A549 (cell line): ENCODE measurements at regions not wholly inside any gene's neighbourhood (a gene's known extent, or its start where the extent isn't known, plus 50 kb on each side); places are given as distances from the start of the nearest gene placed in this dataset.

Source experiments
- ATAC-seq, 2 experiments: fragments of 200-7000 bp in 1 of 2; fragments of >200 bp in 1 of 2; cut with Nextera tagmentation in 1 of 2; cut with Tn5 transposase in 1 of 2; 3 replicates each; pipeline versions ENCODE4 v1.8.0 to v1.9.1; 2018 to 2020; ENCODE audit warnings: mild to moderate bottlenecking in 1 of 2, moderate library complexity in 1 of 2
- CTCF ChIA-PET: fragments of 300-600 bp; sonication (Branson Sonifier 250); formaldehyde crosslinking; extraction: SDS; loops from one replicate; lab custom pipeline; 2021; ENCODE audit warnings: antibody characterized with exemption, inconsistent platforms; lab: Yijun Ruan, JAX
- POLR2A ChIA-PET: fragments of 350-600 bp; formaldehyde crosslinking; extraction: SDS; loops from one replicate; lab custom pipeline; 2021; ENCODE audit warnings: antibody characterized with exemption, inconsistent platforms; lab: Yijun Ruan, JAX
- DNase-seq, 2 experiments: peaks; one replicate each; pipeline versions ENCODE4 v3.0.0 to v3.0.0-alpha.2; 2011 to 2016; ENCODE audit warnings: low read depth in 1 of 2, low spot score in 1 of 2
- FAIRE-seq: peaks from 2 replicates; lab custom pipeline; 2011; peaks lifted over from hg19 to GRCh38; lab: Jason Lieb, UNC
- H3K27ac ChIP-seq, 2 experiments: fragments of >200 bp; sonication (Bioruptor Twin); formaldehyde crosslinking; 3 replicates each; pipeline ENCODE4 v1.5.1; 2016 to 2017
- H3K4me1 ChIP-seq: fragments of >200 bp; sonication (Bioruptor Twin); formaldehyde crosslinking; 3 replicates; pipeline ENCODE4 v1.6.1; 2016
- H3K4me2 ChIP-seq: fragments of >200 bp; sonication (Bioruptor Twin); formaldehyde crosslinking; 3 replicates; pipeline ENCODE4 v1.6.1; 2016
- H3K4me3 ChIP-seq: fragments of >200 bp; sonication (Bioruptor Twin); formaldehyde crosslinking; 3 replicates; pipeline ENCODE4 v1.5.1; 2016
- H3K9me3 ChIP-seq: fragments of >200 bp; sonication (Bioruptor Twin); formaldehyde crosslinking; 3 replicates; pipeline ENCODE4 v1.6.1; 2016
- BHLHE40 ChIP-seq: IDR thresholded peaks from 2 replicates; pipeline ENCODE4 v1.6.1; 2012; ENCODE audit warnings: low read depth, low read length, inconsistent platforms
- CBX2 ChIP-seq: fragments of 200-600 bp; sonication (generic); IDR thresholded peaks from 2 replicates; pipeline ENCODE4 v1.6.1; 2016; ENCODE audit warnings: low read depth, mild to moderate bottlenecking, borderline replicate concordance
- CEBPB ChIP-seq, 2 experiments: fragments of >200 bp in 1 of 2; sonication (Bioruptor Twin) in 1 of 2; formaldehyde crosslinking in 1 of 2; IDR thresholded peaks; 2 replicates each; pipeline ENCODE4 v1.6.1; 2012 to 2016
- CHD4 ChIP-seq: fragments of 200-600 bp; sonication (generic); IDR thresholded peaks from 2 replicates; pipeline ENCODE4 v1.6.1; 2016; ENCODE audit warnings: antibody characterized with exemption, mild to moderate bottlenecking, borderline replicate concordance
- EHF ChIP-seq: fragments of 250-450 bp; sonication (Bioruptor Pico); IDR thresholded peaks from 2 replicates; pipeline ENCODE4 v1.5.0; 2020; ENCODE audit warnings: mild to moderate bottlenecking
- EHMT2 ChIP-seq: fragments of 200-600 bp; sonication (generic); IDR thresholded peaks from 2 replicates; pipeline ENCODE4 v1.6.1; 2016; ENCODE audit warnings: antibody characterized with exemption, low read depth, mild to moderate bottlenecking, moderate library complexity
- ESRRA ChIP-seq: fragments of 150-350 bp; IDR thresholded peaks from 2 replicates; pipeline ENCODE4 v1.6.1; 2014; ENCODE audit warnings: mild to moderate bottlenecking, low read length, borderline replicate concordance
- FOXS1 ChIP-seq: fragments of 250-450 bp; sonication (Bioruptor Pico); IDR thresholded peaks from 2 replicates; pipeline ENCODE4 v1.5.0; 2020; ENCODE audit warnings: mild to moderate bottlenecking, moderate library complexity
- GATA3 ChIP-seq: IDR thresholded peaks from 2 replicates; pipeline ENCODE4 v1.6.1; 2012; ENCODE audit warnings: borderline replicate concordance
- HDAC2 ChIP-seq: fragments of 200-600 bp; sonication (generic); IDR thresholded peaks from 2 replicates; pipeline ENCODE4 v1.6.1; 2016
- HOXA7 ChIP-seq: fragments of 250-450 bp; sonication (Bioruptor Pico); IDR thresholded peaks from 2 replicates; pipeline ENCODE4 v1.5.0; 2020; ENCODE audit warnings: mild to moderate bottlenecking, moderate library complexity
- HOXB5 ChIP-seq: fragments of 250-450 bp; sonication (Bioruptor Pico); IDR thresholded peaks from 2 replicates; pipeline ENCODE4 v1.5.0; 2020; ENCODE audit warnings: mild to moderate bottlenecking, moderate library complexity
- KDM1A ChIP-seq: fragments of 200-600 bp; sonication (generic); IDR thresholded peaks from 2 replicates; pipeline ENCODE4 v1.6.1; 2016; ENCODE audit warnings: low read depth, mild to moderate bottlenecking
- KDM5A ChIP-seq: fragments of 200-600 bp; sonication (generic); IDR thresholded peaks from 2 replicates; pipeline ENCODE4 v1.6.1; 2016; ENCODE audit warnings: antibody characterized with exemption, mild to moderate bottlenecking
- MAFK ChIP-seq: fragments of 450-650 bp; IDR thresholded peaks from 2 replicates; pipeline ENCODE4 v1.6.1; 2014; ENCODE audit not compliant: partially characterized antibody
- MYC ChIP-seq: IDR thresholded peaks from 2 replicates; pipeline ENCODE4 v1.6.1; 2012; ENCODE audit warnings: mild to moderate bottlenecking, inconsistent platforms, low read length, improper control_type of control experiment, borderline replicate concordance
- NPAS2 ChIP-seq: fragments of 250-450 bp; sonication (Bioruptor Pico); IDR thresholded peaks from 2 replicates; pipeline ENCODE4 v1.8.0; 2022; ENCODE audit warnings: mild to moderate bottlenecking, moderate library complexity, borderline replicate concordance
- NR3C1 ChIP-seq: fragments of >200 bp; sonication (Bioruptor Twin); formaldehyde crosslinking; IDR thresholded peaks from 3 replicates; pipeline ENCODE4 v1.6.1; 2017
- RAD21 ChIP-seq, 2 experiments: fragments of >200 bp in 1 of 2; sonication (Bioruptor Twin) in 1 of 2; formaldehyde crosslinking in 1 of 2; IDR thresholded peaks in 1 of 2; conservative IDR thresholded peaks in 1 of 2; 2 replicates in 1 of 2; 3 replicates in 1 of 2; pipeline ENCODE4 v1.6.1; 2012 to 2018; ENCODE audit warnings: inconsistent platforms in 1 of 2
- RARB ChIP-seq: fragments of 250-450 bp; sonication (Bioruptor Pico); IDR thresholded peaks from 2 replicates; pipeline ENCODE4 v1.8.0; 2021; ENCODE audit warnings: mild to moderate bottlenecking, moderate library complexity
- RCOR1 ChIP-seq: fragments of 150-350 bp; IDR thresholded peaks from 2 replicates; pipeline ENCODE4 v1.6.1; 2014; ENCODE audit warnings: antibody characterized with exemption, low read length, low read depth
- TP53 ChIP-seq: fragments of 250-450 bp; sonication (Bioruptor Pico); IDR thresholded peaks from 2 replicates; pipeline ENCODE4 v1.5.0; 2021; ENCODE audit warnings: mild to moderate bottlenecking, moderate library complexity
- ZFP36 ChIP-seq: fragments of 450-650 bp; IDR thresholded peaks from 2 replicates; pipeline ENCODE4 v1.6.1; 2014; ENCODE audit warnings: borderline replicate concordance; ENCODE audit not compliant: partially characterized antibody
- ZNF302 ChIP-seq: fragments of 250-450 bp; sonication (Bioruptor Pico); IDR thresholded peaks from 2 replicates; pipeline ENCODE4 v1.9.0; 2021; ENCODE audit warnings: inconsistent platforms, mild to moderate bottlenecking, moderate library complexity
- WGBS: methylation state at CpG from one replicate; pipeline ENCODE4 v1.1.6; 2017; ENCODE audit errors: missing lambda C conversion rate; 5-methylcytosine and 5-hydroxymethylcytosine counted together
- TF ChIP-seq, protein P1 (sequence below): fragments of >200 bp; sonication (Bioruptor Twin); formaldehyde crosslinking; IDR thresholded peaks from 3 replicates; pipeline ENCODE4 v1.6.1; 2016
- TF ChIP-seq, protein P2 (sequence below): fragments of 200-600 bp; sonication (generic); IDR thresholded peaks from 2 replicates; pipeline ENCODE4 v1.6.1; 2016; ENCODE audit warnings: antibody characterized with exemption, mild to moderate bottlenecking, moderate library complexity

DNA sequence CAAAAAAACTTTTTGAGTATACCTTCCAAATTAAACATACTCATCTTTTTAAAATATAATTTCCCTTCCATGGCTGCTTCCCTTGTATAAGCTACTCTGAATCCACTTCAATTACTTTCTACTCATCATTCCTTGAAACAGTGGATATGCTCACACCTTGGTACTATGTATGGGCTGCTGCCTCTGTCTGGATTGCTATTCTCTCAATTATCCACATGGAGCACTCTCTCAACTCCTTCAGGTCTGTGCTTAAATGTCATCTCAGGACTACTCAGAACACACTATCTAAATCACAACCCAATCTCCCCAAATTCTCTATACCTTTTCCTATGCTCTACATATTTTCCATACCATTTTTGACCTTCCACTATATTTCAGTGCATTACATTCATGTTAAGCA, 898.9 kb upstream of the EPHA5 start:
- H3K27ac ChIP-seq, result peak overlapping the region in 1 of 2 experiments; percentile 53; a peak in 1 of 6 replicates
- DNase-seq, result no peak
- TF ChIP-seq EHF (no peak), HDAC2 (no peak), HOXB5 (CRISPR knock-in tag) (no peak), EHMT2 (no peak), ZFP36 (no peak), NR3C1 (no peak), ZNF302 (CRISPR knock-in tag) (no peak), MYC (no peak), KDM5A (no peak), FOXS1 (CRISPR knock-in tag) (no peak), NPAS2 (CRISPR knock-in tag) (no peak), CBX2 (no peak), RARB (no peak)
- TF ChIP-seq, protein P1, sequence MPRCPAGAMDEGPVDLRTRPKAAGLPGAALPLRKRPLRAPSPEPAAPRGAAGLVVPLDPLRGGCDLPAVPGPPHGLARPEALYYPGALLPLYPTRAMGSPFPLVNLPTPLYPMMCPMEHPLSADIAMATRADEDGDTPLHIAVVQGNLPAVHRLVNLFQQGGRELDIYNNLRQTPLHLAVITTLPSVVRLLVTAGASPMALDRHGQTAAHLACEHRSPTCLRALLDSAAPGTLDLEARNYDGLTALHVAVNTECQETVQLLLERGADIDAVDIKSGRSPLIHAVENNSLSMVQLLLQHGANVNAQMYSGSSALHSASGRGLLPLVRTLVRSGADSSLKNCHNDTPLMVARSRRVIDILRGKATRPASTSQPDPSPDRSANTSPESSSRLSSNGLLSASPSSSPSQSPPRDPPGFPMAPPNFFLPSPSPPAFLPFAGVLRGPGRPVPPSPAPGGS, result no peak
- no peaks in the 10 kb centered on the region for H3K9me3 ChIP-seq
- CTCF ChIA-PET, result no interaction called here
- no peak for FAIRE-seq
- H3K4me2 ChIP-seq, result no peak overlapping the region
- POLR2A ChIA-PET, result no interaction called here
- no peak for ATAC-seq
- H3K4me3 ChIP-seq, result no peak overlapping the region
- peaks cover 40% of the 10 kb centered on the region for H3K4me1 ChIP-seq

DNA sequence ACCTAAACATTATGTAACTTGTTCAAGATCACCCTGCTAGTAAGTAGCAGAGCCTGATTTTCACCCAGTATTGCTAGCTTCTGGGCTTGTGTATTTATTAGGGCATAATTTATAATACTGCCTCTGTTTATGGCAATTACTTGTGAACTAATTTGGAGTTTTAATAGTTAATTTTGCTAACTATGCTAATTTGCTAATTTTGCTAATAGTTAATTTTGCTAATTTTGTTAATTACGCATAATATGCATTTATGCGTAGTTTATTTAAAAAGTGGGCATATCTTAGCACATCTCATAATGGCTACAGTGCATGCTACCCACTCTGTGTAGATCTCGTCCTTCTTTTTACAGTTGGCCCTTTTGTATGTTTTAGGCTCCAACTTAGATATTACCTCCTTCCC, 898.1 kb upstream of the EPHA5 start:
- Histone ChIP-seq H3K4me1 (peaks cover 39% of the 10 kb centered on the region), H3K4me2 (no peak overlapping the region), H3K4me3 (no peak overlapping the region), H3K27ac (peak overlapping the region in 1 of 2 experiments; percentile 60; a peak in 1 of 6 replicates), H3K9me3 (no peaks in the 10 kb centered on the region)
- no peak for TF ChIP-seq ESRRA
- TF ChIP-seq MAFK, result peak; percentile 57
- ChIA-PET CTCF (no interaction called here), POLR2A (no interaction called here)
- ATAC-seq (no peak), FAIRE-seq (no peak), DNase-seq (no peak)
- WGBS, result 93% methylated on average over 3 of the region's 3 CpGs

DNA sequence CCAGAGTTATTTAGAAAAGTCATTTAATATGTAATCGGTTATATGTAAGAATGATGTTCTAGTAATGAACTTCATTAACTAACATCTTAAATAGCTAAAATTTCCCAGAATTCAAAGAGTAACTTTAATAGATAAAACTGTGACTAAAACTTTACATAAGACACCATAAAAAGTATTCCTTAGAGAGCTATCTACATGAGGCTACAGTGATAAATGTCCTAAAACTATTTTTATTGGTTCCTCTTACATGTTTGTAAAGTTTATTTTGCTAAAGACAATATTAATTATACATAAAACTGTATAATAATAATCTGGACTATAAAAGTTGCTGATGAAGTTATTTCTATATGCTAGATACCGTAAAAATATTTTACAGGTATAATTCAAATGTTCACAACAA, 897.7 kb upstream of the EPHA5 start:
- DNase-seq, result no peak
- FAIRE-seq, result no peak
- ChIA-PET POLR2A (no interaction called here), CTCF (no interaction called here)
- WGBS, result 93% methylated on average over 2 of the region's 2 CpGs
- Histone ChIP-seq H3K4me2 (no peak overlapping the region), H3K4me1 (peaks cover 35% of the 10 kb centered on the region), H3K27ac (peak overlapping the region in 1 of 2 experiments; percentile 60; a peak in 1 of 6 replicates), H3K9me3 (no peaks in the 10 kb centered on the region), H3K4me3 (no peak overlapping the region)
- TF ChIP-seq, protein P2, sequence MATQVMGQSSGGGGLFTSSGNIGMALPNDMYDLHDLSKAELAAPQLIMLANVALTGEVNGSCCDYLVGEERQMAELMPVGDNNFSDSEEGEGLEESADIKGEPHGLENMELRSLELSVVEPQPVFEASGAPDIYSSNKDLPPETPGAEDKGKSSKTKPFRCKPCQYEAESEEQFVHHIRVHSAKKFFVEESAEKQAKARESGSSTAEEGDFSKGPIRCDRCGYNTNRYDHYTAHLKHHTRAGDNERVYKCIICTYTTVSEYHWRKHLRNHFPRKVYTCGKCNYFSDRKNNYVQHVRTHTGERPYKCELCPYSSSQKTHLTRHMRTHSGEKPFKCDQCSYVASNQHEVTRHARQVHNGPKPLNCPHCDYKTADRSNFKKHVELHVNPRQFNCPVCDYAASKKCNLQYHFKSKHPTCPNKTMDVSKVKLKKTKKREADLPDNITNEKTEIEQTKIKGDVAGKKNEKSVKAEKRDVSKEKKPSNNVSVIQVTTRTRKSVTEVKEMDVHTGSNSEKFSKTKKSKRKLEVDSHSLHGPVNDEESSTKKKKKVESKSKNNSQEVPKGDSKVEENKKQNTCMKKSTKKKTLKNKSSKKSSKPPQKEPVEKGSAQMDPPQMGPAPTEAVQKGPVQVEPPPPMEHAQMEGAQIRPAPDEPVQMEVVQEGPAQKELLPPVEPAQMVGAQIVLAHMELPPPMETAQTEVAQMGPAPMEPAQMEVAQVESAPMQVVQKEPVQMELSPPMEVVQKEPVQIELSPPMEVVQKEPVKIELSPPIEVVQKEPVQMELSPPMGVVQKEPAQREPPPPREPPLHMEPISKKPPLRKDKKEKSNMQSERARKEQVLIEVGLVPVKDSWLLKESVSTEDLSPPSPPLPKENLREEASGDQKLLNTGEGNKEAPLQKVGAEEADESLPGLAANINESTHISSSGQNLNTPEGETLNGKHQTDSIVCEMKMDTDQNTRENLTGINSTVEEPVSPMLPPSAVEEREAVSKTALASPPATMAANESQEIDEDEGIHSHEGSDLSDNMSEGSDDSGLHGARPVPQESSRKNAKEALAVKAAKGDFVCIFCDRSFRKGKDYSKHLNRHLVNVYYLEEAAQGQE, result no peak
- no peak for TF ChIP-seq KDM1A
- TF ChIP-seq MAFK, result no peak
- TF ChIP-seq HOXA7 (CRISPR knock-in tag), result no peak
- TF ChIP-seq RAD21 (conservative IDR thresholded peaks at IDR 0.05 in 1 of 2, IDR thresholded peaks at IDR 0.05 in 1 of 2), result no peak
- TF ChIP-seq CHD4, result no peak
- TF ChIP-seq FOXS1 (CRISPR knock-in tag), result no peak
- TF ChIP-seq GATA3, result no peak
- TF ChIP-seq RARB, result no peak
- TF ChIP-seq ZFP36, result no peak
- no peak for TF ChIP-seq ESRRA
- TF ChIP-seq CBX2, result no peak
- TF ChIP-seq RCOR1, result no peak
- TF ChIP-seq TP53 (CRISPR knock-in tag), result no peak
- TF ChIP-seq BHLHE40, result no peak
- TF ChIP-seq CEBPB (IDR thresholded peaks at IDR 0.05), result no peak
- TF ChIP-seq HOXB5 (CRISPR knock-in tag), result no peak
- ATAC-seq, result no peak
